D721Med (cell line): ENCODE measurements at regions not wholly inside any gene's neighbourhood (a gene's known extent, or its start where the extent isn't known, plus 50 kb on each side); places are given as distances from the start of the nearest gene placed in this dataset.
"Not testable (repeated sequence)": the region's sequence is repeated elsewhere in the genome, so short reads cannot be mapped to it uniquely, and the experiment has no call there.

Experiments used
- DNase-seq: peaks from one replicate; pipeline ENCODE4 v3.0.0; 2011; ENCODE audit warnings: low spot score; ENCODE audit not compliant: insufficient read length
- FAIRE-seq: peaks from 2 replicates; lab custom pipeline; 2011; peaks lifted over from hg19 to GRCh38; lab: Jason Lieb, UNC
- CTCF ChIP-seq: IDR thresholded peaks from 2 replicates; pipeline ENCODE4 v1.5.1; 2012; ENCODE audit warnings: mild to moderate bottlenecking, control low read depth; ENCODE audit not compliant: insufficient read depth; ENCODE audit errors: missing control alignments

- FAIRE-seq (no peak), DNase-seq (no peak)
- no peak for TF ChIP-seq CTCF
Observed at GRCh38 chr5:123949043-123949804, 437.2 kb downstream of the CSNK1G3 start.

- no peak for FAIRE-seq
- no peak for DNase-seq
- no peak for TF ChIP-seq CTCF
Observed at GRCh38 chr5:123947797-123948196, 435.8 kb downstream of the CSNK1G3 start.

GRCh38 chr5:123945548-123945947, 433.6 kb downstream of the CSNK1G3 start:
- peak; percentile 35 for FAIRE-seq
- no peak for DNase-seq
- no peak for TF ChIP-seq CTCF

GRCh38 chr5:123943151-123943550, 431.2 kb downstream of the CSNK1G3 start:
- DNase-seq (no peak), FAIRE-seq (no peak)
- TF ChIP-seq CTCF = no peak

GRCh38 chr5:123940416-123940815, 428.4 kb downstream of the CSNK1G3 start:
- FAIRE-seq (no peak), DNase-seq (no peak)
- no peak for TF ChIP-seq CTCF

GRCh38 chr5:123937230-123937629, 425.3 kb downstream of the CSNK1G3 start:
- TF ChIP-seq CTCF = peak; percentile 41
- DNase-seq = no peak
- FAIRE-seq = peak; percentile 71

GRCh38 chr5:123936548-123936947, 424.6 kb downstream of the CSNK1G3 start:
- DNase-seq = no peak
- no peak for FAIRE-seq
- no peak for TF ChIP-seq CTCF

- not testable (repeated sequence) for DNase-seq, FAIRE-seq
Observed at GRCh38 chr5:123933812-123934211, 421.8 kb downstream of the CSNK1G3 start.
